GM18499 (cell line): ENCODE measurements at regions not wholly inside any gene's neighbourhood (a gene's known extent, or its start where the extent isn't known, plus 50 kb on each side); places are given as distances from the start of the nearest gene placed in this dataset.
"Not testable (repeated sequence)": the region's sequence is repeated elsewhere in the genome, so short reads cannot be mapped to it uniquely, and the experiment has no call there.

ENCODE experiments used
- ATAC-seq: cut with Tn5 transposase; IDR thresholded peaks from one replicate; pipeline ENCODE4 v1.9.1; 2021; ENCODE audit warnings: moderate number of reproducible peaks; ENCODE audit not compliant: insufficient read depth, unreplicated experiment

GRCh38 chr16:61460020-61460419 lies 576.2 kb downstream of the CDH8 start:
- no peak for ATAC-seq

GRCh38 chr16:61435346-61435745 lies 600.9 kb downstream of the CDH8 start:
- ATAC-seq = no peak

GRCh38 chr16:61432421-61432820 lies 603.8 kb downstream of the CDH8 start:
- no peak for ATAC-seq

GRCh38 chr16:61421111-61421510 lies 615.1 kb downstream of the CDH8 start:
- no peak for ATAC-seq

- no peak for ATAC-seq
Observed at GRCh38 chr16:61419791-61420190, 616.4 kb downstream of the CDH8 start.

- not testable (repeated sequence) for ATAC-seq
Observed at GRCh38 chr16:61418802-61419201, 617.4 kb downstream of the CDH8 start.

GRCh38 chr16:61415126-61415525 lies 621.1 kb downstream of the CDH8 start:
- ATAC-seq = no peak

GRCh38 chr16:61413021-61413420 lies 623.2 kb downstream of the CDH8 start:
- ATAC-seq = no peak

- ATAC-seq = no peak
Observed at GRCh38 chr16:61412562-61412961, 623.7 kb downstream of the CDH8 start.

GRCh38 chr16:61409604-61410003 lies 626.6 kb downstream of the CDH8 start:
- ATAC-seq = no peak

- ATAC-seq = no peak
Observed at GRCh38 chr16:61403386-61403785, 632.9 kb downstream of the CDH8 start.

GRCh38 chr16:61391896-61392295 lies 644.3 kb downstream of the CDH8 start:
- no peak for ATAC-seq

- ATAC-seq = no peak
Observed at GRCh38 chr16:61390965-61391637, 645.1 kb downstream of the CDH8 start.

GRCh38 chr16:61385392-61386071 lies 650.7 kb downstream of the CDH8 start:
- ATAC-seq = no peak

GRCh38 chr16:61382435-61382834 lies 653.8 kb downstream of the CDH8 start:
- ATAC-seq = no peak

- no peak for ATAC-seq
Observed at GRCh38 chr16:61379311-61379710, 656.9 kb downstream of the CDH8 start.

- ATAC-seq = no peak
Observed at GRCh38 chr16:61374071-61374470, 662.2 kb downstream of the CDH8 start.

GRCh38 chr16:61371881-61372280 lies 664.4 kb downstream of the CDH8 start:
- no peak for ATAC-seq

GRCh38 chr16:61371388-61371787 lies 664.9 kb downstream of the CDH8 start:
- ATAC-seq = no peak

GRCh38 chr16:61370564-61370963 lies 665.7 kb downstream of the CDH8 start:
- ATAC-seq = no peak

- no peak for ATAC-seq
Observed at GRCh38 chr16:61366006-61366405, 670.2 kb downstream of the CDH8 start.

- ATAC-seq = no peak
Observed at GRCh38 chr16:61364990-61365389, 671.2 kb downstream of the CDH8 start.
